Heart left ventricle (tissue), 16 donors: ENCODE measurements at regions not wholly inside any gene's neighbourhood (a gene's known extent, or its start where the extent isn't known, plus 50 kb on each side); places are given as distances from the start of the nearest gene placed in this dataset.
A peak's percentile ranks its signal among the peaks of the same experiment; 100 is the strongest.

Experiments used
- ATAC-seq, 4 donors: fragments of 200-7000 bp; cut with Tn5 transposase; one replicate each; pipeline ENCODE4 v1.9.1; 2020 to 2022; ENCODE audit warnings: moderate library complexity in 4 of 4, mild to moderate bottlenecking in 3 of 4, moderate number of reproducible peaks in 1 of 4
- DNase-seq, 5 donors: peaks; one replicate each; pipeline ENCODE4 v3.0.0-alpha.2; 2020
- H3K27ac ChIP-seq, 12 donors: fragments of 200-600 bp; sonication (generic) in 4 of 12; one replicate each; pipeline versions ENCODE4 v1.5.0 to v1.8.0; 2016 to 2022; ENCODE audit warnings: mild to moderate bottlenecking in 2 of 12
- H3K27me3 ChIP-seq, 9 donors: fragments of 200-600 bp; sonication (generic) in 2 of 9; one replicate each; pipeline versions ENCODE4 v1.5.1 to v1.8.0; 2016 to 2022; ENCODE audit warnings: mild to moderate bottlenecking in 3 of 9
- H3K36me3 ChIP-seq, 9 donors: fragments of 200-600 bp; sonication (generic) in 2 of 9; one replicate each; pipeline versions ENCODE4 v1.5.0 to v1.8.0; 2018 to 2022; ENCODE audit warnings: mild to moderate bottlenecking in 2 of 9
- H3K4me1 ChIP-seq, 12 donors: fragments of 200-600 bp; sonication (generic) in 4 of 12; one replicate each; pipeline versions ENCODE4 v1.5.0 to v1.8.0; 2016 to 2022; ENCODE audit warnings: mild to moderate bottlenecking in 3 of 12
- H3K4me3 ChIP-seq, 12 donors: fragments of 200-600 bp; sonication (generic) in 4 of 12; one replicate each; pipeline versions ENCODE4 v1.5.0 to v1.8.0; 2017 to 2022; ENCODE audit warnings: mild to moderate bottlenecking in 9 of 12, moderate library complexity in 4 of 12
- H3K9me3 ChIP-seq, 12 donors: fragments of 200-600 bp; sonication (generic) in 4 of 12; one replicate each; pipeline versions ENCODE4 v1.5.0 to v1.8.0; 2016 to 2022; ENCODE audit warnings: mild to moderate bottlenecking in 1 of 12
- POLR2A ChIP-seq, 2 donors: fragments of 450-650 bp; IDR thresholded peaks; one replicate each; pipeline ENCODE4 v1.6.1; 2017; ENCODE audit warnings: antibody characterized with exemption in 2 of 2, mild to moderate bottlenecking in 2 of 2, moderate library complexity in 2 of 2
- WGBS, 4 donors: extraction: QIAGEN DNeasy Blood & Tissue Kit in 2 of 4; methylation state at CpG; one replicate each; pipeline versions ENCODE4 v1.1.5 to v1.1.7; 2013 to 2018; 5-methylcytosine and 5-hydroxymethylcytosine counted together
- intact Hi-C, 10 donors: fragments of 100-400 bp; cut with DNase I; formaldehyde crosslinking; loops; one replicate each; pipeline versions ENCODE4 v1.11.1 to v1.14.2; 2022
- TF ChIP-seq, protein P1 (sequence below), 12 donors: fragments of 200-600 bp; sonication (generic) in 4 of 12; IDR thresholded peaks; one replicate each; pipeline versions ENCODE4 v1.5.0 to v1.8.0; 2018 to 2022; ENCODE audit warnings: antibody characterized with exemption in 12 of 12, mild to moderate bottlenecking in 5 of 12
- donor health status: ischemic (EF 13 %, LVEDD 7.1; RV severe dilation, severe dysfunction).
- donor health status: healthy with polysubstance abuse.
- donor health status: DM: no; HTN: yes; CAD: no.
- donor health status: DM: no; HTN: no; CAD: no.
- donor health status: ischemic (EF 25% LVEDD 6.9; RV normal size, moderate dysfunction).
- donor health status: ischemic (EF 25% LVEDD 5.7; RV mildly dilated, moderate dysfunction).
- donor health status: healthy.
- donor health status: DM: yes; HTN: yes; CAD: no.
- donor health status: ischemic (EF 35%, LVEDD 5.7; RV mildly dilated, moderate dysfunction).
- donor health status: nonischemic (EF 11% LVEDD 7.7; RV severe dilation, severe dysfunction).
- donor health status: DM: yes; HTN: yes; CAD: no.
- donor health status: PGD.
- donor health status: ischemic (EF 29% LVEDD 5.4; RV normal size, mild dysfunction).
- donor health status: nonischemic (EF 23%, LVEDD 6.1; RV moderate dilation, normal function).

DNA sequence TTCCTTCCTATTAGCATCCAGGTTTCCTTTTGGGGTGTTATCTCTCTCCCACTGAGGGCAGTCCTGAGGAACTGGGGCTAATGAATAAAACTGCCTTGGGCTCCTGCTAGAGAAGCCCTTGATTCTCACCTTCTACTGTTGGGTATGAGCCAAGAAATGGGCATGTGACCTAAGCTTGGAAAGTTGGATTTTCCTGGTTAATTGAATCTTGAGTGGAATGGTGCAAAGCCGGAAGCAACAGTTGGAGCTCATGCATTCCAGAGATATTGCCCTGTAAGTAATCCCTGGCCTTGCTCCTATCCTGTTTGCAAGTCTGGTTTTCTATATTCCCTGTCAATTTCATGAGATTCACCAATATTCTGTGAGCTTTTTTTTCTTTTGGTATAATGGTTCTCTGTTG, 158.5 kb upstream of the ELL2 start:
- Histone ChIP-seq H3K36me3 (no peaks in the 10 kb centered on the region), H3K27me3 (no peaks in the 10 kb centered on the region), H3K27ac (no peak overlapping the region), H3K4me3 (no peak overlapping the region), H3K4me1 (peaks cover 0 to 10% (median 3%) of the 10 kb centered on the region in 12 donors), H3K9me3 (no peaks in the 10 kb centered on the region)
- no peak for ATAC-seq
- no peak for TF ChIP-seq POLR2A (IDR thresholded peaks at IDR 0.05)
- TF ChIP-seq, protein P1, sequence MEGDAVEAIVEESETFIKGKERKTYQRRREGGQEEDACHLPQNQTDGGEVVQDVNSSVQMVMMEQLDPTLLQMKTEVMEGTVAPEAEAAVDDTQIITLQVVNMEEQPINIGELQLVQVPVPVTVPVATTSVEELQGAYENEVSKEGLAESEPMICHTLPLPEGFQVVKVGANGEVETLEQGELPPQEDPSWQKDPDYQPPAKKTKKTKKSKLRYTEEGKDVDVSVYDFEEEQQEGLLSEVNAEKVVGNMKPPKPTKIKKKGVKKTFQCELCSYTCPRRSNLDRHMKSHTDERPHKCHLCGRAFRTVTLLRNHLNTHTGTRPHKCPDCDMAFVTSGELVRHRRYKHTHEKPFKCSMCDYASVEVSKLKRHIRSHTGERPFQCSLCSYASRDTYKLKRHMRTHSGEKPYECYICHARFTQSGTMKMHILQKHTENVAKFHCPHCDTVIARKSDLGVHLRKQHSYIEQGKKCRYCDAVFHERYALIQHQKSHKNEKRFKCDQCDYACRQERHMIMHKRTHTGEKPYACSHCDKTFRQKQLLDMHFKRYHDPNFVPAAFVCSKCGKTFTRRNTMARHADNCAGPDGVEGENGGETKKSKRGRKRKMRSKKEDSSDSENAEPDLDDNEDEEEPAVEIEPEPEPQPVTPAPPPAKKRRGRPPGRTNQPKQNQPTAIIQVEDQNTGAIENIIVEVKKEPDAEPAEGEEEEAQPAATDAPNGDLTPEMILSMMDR (IDR thresholded peaks at IDR 0.05) = no peak
- WGBS, 4 donors = 36 to 48% (median 43%) methylated on average over 1 of the region's 1 CpG
- DNase-seq = no peak
- intact Hi-C loops = loop anchor here in 4 of 10 donors (10.0 kb wide), 2 partner anchors 115 to 215 kb away; no protein-coding TSS in a partner anchor

DNA sequence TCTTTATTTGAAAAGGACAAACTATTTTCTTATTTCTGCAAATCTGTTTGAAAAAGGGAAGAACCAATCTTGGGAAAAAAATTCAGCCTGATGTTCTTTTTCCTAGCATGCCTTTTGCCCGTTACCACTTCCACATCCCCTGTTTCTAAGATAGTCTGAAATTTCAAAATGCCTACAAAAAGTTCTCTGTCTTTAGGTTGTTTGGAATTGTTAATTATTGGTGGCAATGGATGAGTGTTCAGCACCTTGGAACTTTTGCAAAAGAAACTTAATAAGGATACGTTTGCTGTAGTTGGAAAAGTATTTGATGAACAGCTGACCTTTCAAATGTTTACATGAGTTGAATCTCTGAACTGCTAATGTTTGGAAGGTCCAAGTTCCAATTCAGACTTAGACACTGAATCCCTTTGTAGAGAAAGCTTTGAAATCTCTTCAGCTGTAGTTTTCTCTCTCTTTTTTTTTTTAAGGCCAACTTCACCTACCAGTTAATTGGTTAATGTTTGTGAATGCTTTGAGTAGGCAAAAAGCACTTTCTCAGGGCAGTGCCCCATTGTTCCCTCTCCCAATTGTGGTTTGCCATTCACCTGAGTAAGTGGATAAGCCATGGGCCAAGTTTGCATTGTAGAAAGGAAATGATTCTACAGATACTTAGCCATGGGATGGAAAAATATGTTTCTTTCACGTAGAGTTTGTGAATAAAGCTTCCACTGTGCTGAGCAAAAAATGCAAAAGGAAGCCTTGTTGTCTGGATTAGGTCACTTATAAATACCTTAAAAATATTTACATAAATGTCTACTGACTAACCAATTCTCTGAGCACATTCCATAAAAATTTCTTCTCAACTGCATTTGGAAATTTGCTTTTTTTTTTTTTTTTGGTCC, 156.4 kb upstream of the ELL2 start:
- H3K9me3 ChIP-seq = no peaks in the 10 kb centered on the region
- no peaks in the 10 kb centered on the region for H3K27me3 ChIP-seq
- H3K4me1 ChIP-seq = peaks cover 0 to 7% (median 0%) of the 10 kb centered on the region in 12 donors
- H3K4me3 ChIP-seq = no peak overlapping the region
- H3K27ac ChIP-seq = peak overlapping the region in 1 of 12 donors; percentile 58
- 76 to 83% (median 80%) methylated on average over 3 of the region's 3 CpGs for WGBS, 4 donors
- H3K36me3 ChIP-seq = no peaks in the 10 kb centered on the region
- TF ChIP-seq, protein P1 (IDR thresholded peaks at IDR 0.05) = no peak
- no peak for TF ChIP-seq POLR2A (IDR thresholded peaks at IDR 0.05)
- intact Hi-C loops = loop anchor here in 1 of 10 donors (10.0 kb wide), 1 partner anchor 217 kb away; no protein-coding TSS in a partner anchor
- DNase-seq (no peak), ATAC-seq (no peak)

DNA sequence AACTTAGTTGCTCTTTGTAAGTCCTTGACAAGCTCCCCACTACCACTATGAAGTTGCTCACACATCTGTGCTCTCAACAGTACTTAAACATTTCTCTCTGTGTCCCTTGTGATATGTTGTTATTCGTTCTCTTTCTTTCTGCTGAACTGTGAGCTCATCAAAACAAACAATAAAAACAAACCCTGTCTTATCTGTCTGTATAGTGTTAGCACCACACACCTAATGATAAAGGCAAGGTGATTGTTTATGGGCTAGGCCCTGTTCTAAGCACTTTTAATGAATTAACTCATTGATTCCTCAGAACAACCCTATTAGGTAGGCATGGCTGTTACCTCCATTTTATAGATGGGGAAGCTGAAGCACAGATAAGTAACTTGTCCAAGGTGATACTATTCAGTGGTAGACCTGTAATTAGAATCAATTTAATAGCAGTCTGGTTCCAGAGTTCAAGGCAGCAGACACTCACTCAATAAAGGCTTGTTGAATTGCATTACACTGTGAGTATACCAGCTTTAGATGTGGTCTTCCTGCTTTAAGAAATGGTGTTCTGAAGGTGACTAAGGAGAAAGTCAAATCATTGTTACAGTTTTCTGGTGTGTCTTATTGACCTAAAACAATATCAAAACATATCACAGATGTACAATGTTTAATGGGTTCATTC, 153.6 kb upstream of the ELL2 start:
- intact Hi-C loops = loop anchor here in 1 of 10 donors (10.0 kb wide), 1 partner anchor 220 kb away; no protein-coding TSS in a partner anchor
- no peak for TF ChIP-seq POLR2A (IDR thresholded peaks at IDR 0.05)
- TF ChIP-seq, protein P1 (IDR thresholded peaks at IDR 0.05) = no peak
- H3K36me3 ChIP-seq = no peaks in the 10 kb centered on the region
- no peaks in the 10 kb centered on the region for H3K27me3 ChIP-seq
- 81 to 97% (median 90%) methylated on average over 1 of the region's 1 CpG for WGBS, 4 donors
- no peak for ATAC-seq
- no peaks in the 10 kb centered on the region for H3K9me3 ChIP-seq
- no peak overlapping the region for H3K27ac ChIP-seq
- H3K4me1 ChIP-seq = peaks cover 0 to 7% (median 0%) of the 10 kb centered on the region in 12 donors
- no peak overlapping the region for H3K4me3 ChIP-seq
- DNase-seq = no peak

GRCh38 chr5:96114736-96115135, 153.1 kb upstream of the ELL2 start:
- intact Hi-C loops = loop anchor here in 1 of 10 donors (10.0 kb wide), 1 partner anchor 220 kb away; no protein-coding TSS in a partner anchor
- H3K4me3 ChIP-seq = no peak overlapping the region
- no peaks in the 10 kb centered on the region for H3K27me3 ChIP-seq
- ATAC-seq (no peak), DNase-seq (no peak)
- H3K27ac ChIP-seq = no peak overlapping the region
- no peaks in the 10 kb centered on the region for H3K9me3 ChIP-seq
- H3K4me1 ChIP-seq = peaks cover 0 to 7% (median 0%) of the 10 kb centered on the region in 12 donors
- no peaks in the 10 kb centered on the region for H3K36me3 ChIP-seq
- no peak for TF ChIP-seq POLR2A (IDR thresholded peaks at IDR 0.05)
- TF ChIP-seq, protein P1 (IDR thresholded peaks at IDR 0.05) = no peak
- WGBS, 4 donors = 88 to 95% (median 92%) methylated on average over 2 of the region's 2 CpGs
